ENCODE measurements at regions not wholly inside any gene's neighbourhood (a gene's known extent, or its start where the extent isn't known, plus 50 kb on each side); places are given as distances from the start of the nearest gene placed in this dataset.

GRCh38 chr13:110798081-110798994 lies 84.8 kb downstream of the ING1 start:
- Mint-ChIP-seq H3K4me1 (peaks cover 10% of the 10 kb centered on the region), H3K36me3 (no peaks in the 10 kb centered on the region), H3K27me3 (peaks cover 60% of the 10 kb centered on the region), H3K27ac (no peak overlapping the region), H3K9me3 (no peaks in the 10 kb centered on the region), H3K4me3 (no peak overlapping the region)
- CTCF ChIA-PET: no interaction called here
- no peak for DNase-seq

DNA sequence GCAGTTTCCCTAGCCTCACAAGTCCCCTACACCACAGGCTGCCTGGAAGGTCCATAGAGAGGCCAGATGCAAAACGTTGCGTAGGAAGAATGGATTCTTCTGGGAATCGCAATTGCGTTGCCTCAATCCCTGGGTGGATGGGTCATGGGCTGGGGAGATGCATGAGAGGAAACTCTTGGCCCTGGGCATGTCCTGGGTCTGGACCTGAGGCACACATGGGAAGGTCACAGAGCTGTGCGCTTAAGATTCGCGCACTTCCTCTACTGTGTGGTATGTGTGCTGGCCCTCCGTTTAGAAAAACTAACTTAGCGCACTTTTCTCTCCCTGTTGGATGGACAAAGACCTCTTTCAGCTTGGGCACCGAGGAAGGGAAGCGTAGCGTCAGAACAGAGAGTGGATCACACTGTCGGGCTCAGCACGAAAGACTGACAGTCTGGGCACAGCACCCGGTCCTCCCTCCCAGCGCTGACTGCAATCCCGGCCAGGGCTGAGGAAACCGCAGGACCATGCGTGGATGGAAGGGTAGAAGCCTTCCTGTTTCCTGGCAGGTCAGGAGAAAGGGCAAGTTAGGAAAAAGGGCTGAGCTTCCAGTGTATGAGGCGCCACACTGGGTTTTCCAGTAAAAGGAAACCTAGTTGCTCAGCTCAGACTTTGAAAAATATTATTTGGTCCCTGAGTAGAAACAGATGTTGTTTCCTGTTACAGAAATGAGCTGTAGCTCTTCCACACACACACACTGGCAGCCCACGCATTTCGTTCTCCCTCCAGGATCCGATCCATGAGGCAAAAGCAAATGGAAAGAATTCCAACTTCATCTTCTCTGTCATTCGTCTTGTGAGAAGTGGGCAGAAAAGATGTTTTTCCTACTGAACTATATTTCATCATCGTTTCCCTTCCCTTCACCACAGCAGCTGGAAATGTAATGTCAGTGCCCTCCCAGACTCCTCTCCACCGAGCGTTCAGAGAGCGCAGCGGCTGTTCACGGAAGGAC lies 86.0 kb downstream of the ING1 start:
- H3K4me3 Mint-ChIP-seq: no peak overlapping the region
- peaks cover 55% of the 10 kb centered on the region for H3K27me3 Mint-ChIP-seq
- no peak for DNase-seq
- H3K36me3 Mint-ChIP-seq: no peaks in the 10 kb centered on the region
- no peaks in the 10 kb centered on the region for H3K9me3 Mint-ChIP-seq
- no peak overlapping the region for H3K27ac Mint-ChIP-seq
- peaks cover 10% of the 10 kb centered on the region for H3K4me1 Mint-ChIP-seq
- CTCF ChIA-PET: interaction anchor here (0.6 to 1.1 kb wide), 2 partner anchors 22 to 93 kb away, joined by 3 read pairs; no protein-coding TSS in a partner anchor

DNA sequence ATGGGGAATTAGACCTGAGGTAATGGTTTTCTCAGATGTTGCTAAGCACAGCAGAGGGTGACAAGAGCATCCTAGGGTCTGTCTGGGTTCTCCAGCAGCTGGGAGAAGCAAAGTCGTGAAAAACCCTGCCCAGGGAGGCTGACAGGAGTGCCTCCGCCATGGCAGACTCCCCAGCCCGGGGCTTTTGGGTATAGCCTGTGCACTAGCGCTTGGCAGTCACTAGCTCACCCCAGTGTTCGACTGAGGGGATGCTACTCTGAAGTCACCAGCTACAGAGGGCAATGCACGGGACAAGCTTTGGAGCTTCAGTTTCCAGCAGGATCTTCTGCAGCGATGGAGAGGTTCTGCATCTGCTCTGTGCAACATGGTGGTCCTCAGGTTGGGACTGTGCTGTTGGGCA lies 87.5 kb downstream of the ING1 start:
- CTCF ChIA-PET: interaction anchor here (1.1 kb wide), 2 partner anchors 18 to 94 kb away, joined by 3 read pairs; no protein-coding TSS in a partner anchor
- Mint-ChIP-seq H3K36me3 (no peaks in the 10 kb centered on the region), H3K4me3 (no peak overlapping the region), H3K27me3 (peaks cover 59% of the 10 kb centered on the region), H3K9me3 (no peaks in the 10 kb centered on the region), H3K27ac (no peak overlapping the region), H3K4me1 (peaks cover 10% of the 10 kb centered on the region)
- DNase-seq: no peak

- Mint-ChIP-seq H3K4me1 (peaks cover 10% of the 10 kb centered on the region), H3K4me3 (no peak overlapping the region), H3K27ac (no peak overlapping the region), H3K9me3 (no peaks in the 10 kb centered on the region), H3K36me3 (no peaks in the 10 kb centered on the region), H3K27me3 (peaks cover 53% of the 10 kb centered on the region)
- no peak for DNase-seq
- CTCF ChIA-PET: interaction anchor here (0.6 kb wide), 1 partner anchor 1307 kb away, joined by 3 read pairs; no protein-coding TSS in a partner anchor
These were observed 88.8 kb downstream of the ING1 start for GRCh38 chr13:110802260-110802659.

GRCh38 chr13:110806636-110807035 lies 93.1 kb downstream of the ING1 start:
- peaks cover under 1% of the 10 kb centered on the region for H3K4me1 Mint-ChIP-seq
- H3K27ac Mint-ChIP-seq: no peak overlapping the region
- peaks cover 30% of the 10 kb centered on the region for H3K27me3 Mint-ChIP-seq
- DNase-seq: no peak
- no peaks in the 10 kb centered on the region for H3K9me3 Mint-ChIP-seq
- no peak overlapping the region for H3K4me3 Mint-ChIP-seq
- CTCF ChIA-PET: no interaction called here
- H3K36me3 Mint-ChIP-seq: no peaks in the 10 kb centered on the region

DNA sequence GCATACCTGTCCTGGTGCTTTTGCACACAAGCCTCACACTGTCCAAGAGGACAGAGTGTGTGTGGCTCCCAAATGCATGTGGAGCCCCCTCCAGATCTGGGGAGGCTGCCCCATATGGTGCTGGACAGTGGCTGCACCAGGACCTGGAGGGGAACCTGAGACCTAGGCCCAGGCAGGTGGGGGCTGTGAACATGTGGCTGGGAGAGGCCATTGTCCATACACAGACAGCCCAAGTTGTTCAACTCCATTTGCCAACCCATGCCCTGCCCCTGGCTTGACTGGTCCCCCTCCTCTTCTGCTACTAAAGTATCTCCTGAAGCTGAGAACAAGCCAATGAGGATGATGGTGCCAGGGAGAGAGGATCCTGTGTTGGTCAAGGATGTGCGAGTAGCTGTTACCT lies 94.0 kb downstream of the ING1 start:
- Mint-ChIP-seq H3K4me3 (no peak overlapping the region), H3K4me1 (peaks cover 6% of the 10 kb centered on the region), H3K27ac (no peak overlapping the region), H3K27me3 (peaks cover 39% of the 10 kb centered on the region), H3K9me3 (no peaks in the 10 kb centered on the region), H3K36me3 (no peaks in the 10 kb centered on the region)
- DNase-seq: no peak
- CTCF ChIA-PET: interaction anchor here (1.0 kb wide), 1 partner anchor 13 kb away, joined by 3 read pairs; no protein-coding TSS in a partner anchor

DNA sequence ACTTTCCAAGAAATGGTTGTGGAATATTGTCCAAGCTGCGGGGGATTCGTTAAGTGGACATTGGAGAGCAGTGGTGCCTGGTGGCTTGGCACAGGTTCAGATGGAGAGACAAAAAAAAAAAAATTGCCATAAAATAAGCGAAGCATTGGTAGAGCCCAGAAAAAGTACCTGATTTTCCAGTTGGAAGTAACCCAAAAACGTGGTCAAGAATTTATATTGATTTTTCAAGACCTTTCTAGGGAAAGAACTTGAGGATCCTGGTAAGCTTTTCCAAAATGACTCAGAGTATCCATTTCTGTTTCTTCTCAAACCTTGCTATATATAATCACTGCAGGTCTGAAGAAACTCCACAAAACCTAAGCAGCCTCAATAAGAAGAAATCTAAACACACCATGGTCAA lies 94.6 kb downstream of the ING1 start:
- no peaks in the 10 kb centered on the region for H3K36me3 Mint-ChIP-seq
- peaks cover 6% of the 10 kb centered on the region for H3K4me1 Mint-ChIP-seq
- H3K27me3 Mint-ChIP-seq: peaks cover 43% of the 10 kb centered on the region
- no peak overlapping the region for H3K4me3 Mint-ChIP-seq
- H3K9me3 Mint-ChIP-seq: no peaks in the 10 kb centered on the region
- CTCF ChIA-PET: interaction anchor here (0.7 to 1.0 kb wide), 2 partner anchors 12 to 28 kb away, joined by 3 read pairs; no protein-coding TSS in a partner anchor
- H3K27ac Mint-ChIP-seq: no peak overlapping the region
- DNase-seq: no peak

GRCh38 chr13:110809871-110810486 lies 96.5 kb downstream of the ING1 start:
- no peak overlapping the region for H3K4me3 Mint-ChIP-seq
- H3K4me1 Mint-ChIP-seq: peaks cover 6% of the 10 kb centered on the region
- no peaks in the 10 kb centered on the region for H3K9me3 Mint-ChIP-seq
- H3K36me3 Mint-ChIP-seq: no peaks in the 10 kb centered on the region
- no peak for DNase-seq
- CTCF ChIA-PET: interaction anchor here (0.8 to 1.1 kb wide), 2 partner anchors 8 to 193 kb away, joined by 3 to 4 read pairs; no protein-coding TSS in a partner anchor
- peaks cover 55% of the 10 kb centered on the region for H3K27me3 Mint-ChIP-seq
- H3K27ac Mint-ChIP-seq: no peak overlapping the region

DNA sequence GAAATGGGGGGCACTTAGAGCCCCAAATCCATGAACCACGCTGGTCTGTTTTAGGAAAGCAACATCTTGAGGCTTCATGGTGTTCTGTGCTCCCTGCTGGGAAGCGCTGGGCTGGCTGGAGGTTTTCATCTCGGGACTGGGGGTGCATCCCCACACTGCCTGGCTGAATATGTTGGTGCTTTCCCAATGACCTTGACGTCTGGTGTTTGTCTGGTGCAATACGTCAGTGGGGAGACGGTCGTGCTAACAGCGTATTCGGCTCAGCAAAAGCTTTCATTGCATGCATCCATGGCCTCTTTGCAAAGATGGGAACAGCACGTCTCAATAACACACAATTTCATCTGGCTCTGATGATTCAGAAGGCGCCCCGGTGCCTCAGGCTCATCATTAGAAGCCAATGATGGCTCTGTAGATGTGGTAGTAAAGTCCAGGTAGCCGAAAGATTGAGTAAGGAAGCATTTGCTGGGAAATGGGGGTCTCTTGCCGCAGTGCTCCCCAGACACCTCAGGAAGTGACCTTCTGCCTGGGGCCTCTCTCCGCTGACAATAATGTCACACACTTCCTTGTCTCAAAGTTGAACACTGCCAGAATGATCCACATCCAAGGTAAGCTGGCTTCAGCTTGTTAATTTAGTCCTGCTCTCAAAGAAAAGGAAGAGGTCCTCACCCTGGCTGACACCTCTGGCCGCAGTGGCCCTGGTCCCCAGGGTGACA lies 97.7 kb downstream of the ING1 start:
- Mint-ChIP-seq H3K9me3 (no peaks in the 10 kb centered on the region), H3K36me3 (no peaks in the 10 kb centered on the region), H3K27ac (no peak overlapping the region), H3K4me1 (peaks cover 6% of the 10 kb centered on the region), H3K4me3 (no peak overlapping the region), H3K27me3 (peaks cover 50% of the 10 kb centered on the region)
- no peak for DNase-seq
- CTCF ChIA-PET: interaction anchor here (1.1 kb wide), 1 partner anchor 195 kb away, joined by 3 read pairs; no protein-coding TSS in a partner anchor

DNA sequence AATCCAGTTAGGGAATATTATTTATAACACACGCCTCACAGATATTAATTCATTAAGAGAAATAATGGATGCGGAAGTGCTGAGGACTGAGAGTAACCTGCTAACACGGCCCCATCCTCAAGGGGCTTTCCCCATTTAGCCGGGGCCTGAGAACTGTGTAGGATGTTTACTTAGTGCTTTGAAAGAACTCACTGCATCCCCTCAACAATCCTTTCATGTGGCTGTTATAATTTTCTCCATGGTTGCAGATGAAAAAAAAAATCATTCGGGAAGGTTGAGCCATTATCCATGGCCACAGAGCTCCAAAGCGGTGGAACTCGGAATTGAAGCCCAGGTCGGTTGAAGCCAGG lies 98.2 kb downstream of the ING1 start:
- peaks cover 6% of the 10 kb centered on the region for H3K4me1 Mint-ChIP-seq
- no peaks in the 10 kb centered on the region for H3K36me3 Mint-ChIP-seq
- H3K27ac Mint-ChIP-seq: no peak overlapping the region
- DNase-seq: no peak
- no peaks in the 10 kb centered on the region for H3K9me3 Mint-ChIP-seq
- no peak overlapping the region for H3K4me3 Mint-ChIP-seq
- CTCF ChIA-PET: no interaction called here
- H3K27me3 Mint-ChIP-seq: peaks cover 48% of the 10 kb centered on the region

DNA sequence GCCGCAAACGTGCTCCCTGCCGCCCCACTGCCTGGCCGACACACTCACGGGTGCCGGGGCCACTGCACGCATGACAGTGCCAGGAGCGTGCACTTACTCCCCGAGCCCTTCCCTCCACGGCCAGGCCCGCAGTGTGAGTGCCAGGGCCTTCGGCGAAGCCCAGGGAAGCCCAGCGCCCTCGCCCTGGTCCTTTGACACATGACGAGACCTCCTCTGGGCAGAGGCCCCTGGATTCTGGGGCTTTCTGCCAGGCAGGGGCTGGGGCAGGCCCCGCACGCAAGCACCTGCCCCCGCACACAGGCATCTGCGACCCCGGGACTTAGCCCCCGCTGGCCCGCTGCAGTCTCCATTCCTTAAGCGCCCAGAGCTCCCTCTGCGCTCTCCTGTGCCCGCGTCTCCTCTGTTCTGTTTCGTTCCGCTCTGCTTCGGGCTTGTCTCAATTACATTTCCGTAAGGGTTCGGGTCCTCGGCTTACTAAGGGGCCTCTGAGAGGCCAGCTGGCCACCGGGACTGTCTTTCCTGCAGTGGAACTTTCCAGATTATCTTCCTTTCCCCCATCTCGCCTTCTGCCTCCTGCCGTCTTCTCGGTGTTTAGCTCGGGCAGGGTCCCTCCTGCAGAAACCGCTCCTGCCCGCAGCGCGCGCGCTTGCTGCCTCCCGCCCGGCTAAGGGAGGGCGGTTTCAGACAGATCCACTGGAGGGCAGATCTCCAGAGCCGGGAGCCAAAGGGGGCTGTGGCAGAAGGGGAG lies 98.8 kb downstream of the ING1 start:
- CTCF ChIA-PET: no interaction called here
- Mint-ChIP-seq H3K9me3 (no peaks in the 10 kb centered on the region), H3K36me3 (no peaks in the 10 kb centered on the region), H3K27ac (no peak overlapping the region), H3K27me3 (peaks cover 48% of the 10 kb centered on the region), H3K4me3 (peak overlapping the region; percentile 20), H3K4me1 (peaks cover 6% of the 10 kb centered on the region)
- no peak for DNase-seq

- no peaks in the 10 kb centered on the region for H3K36me3 Mint-ChIP-seq
- H3K27me3 Mint-ChIP-seq: peaks cover 48% of the 10 kb centered on the region
- H3K4me3 Mint-ChIP-seq: no peak overlapping the region
- CTCF ChIA-PET: no interaction called here
- no peaks in the 10 kb centered on the region for H3K9me3 Mint-ChIP-seq
- DNase-seq: no peak
- no peak overlapping the region for H3K27ac Mint-ChIP-seq
- H3K4me1 Mint-ChIP-seq: peaks cover 6% of the 10 kb centered on the region
These were observed 99.6 kb downstream of the ING1 start for GRCh38 chr13:110812869-110813645.
